ENCODE measurements at regions not wholly inside any gene's neighbourhood (a gene's known extent, or its start where the extent isn't known, plus 50 kb on each side); places are given as distances from the start of the nearest gene placed in this dataset.
"Not testable (repeated sequence)": the region's sequence is repeated elsewhere in the genome, so short reads cannot be mapped to it uniquely, and the experiment has no call there.

DNA sequence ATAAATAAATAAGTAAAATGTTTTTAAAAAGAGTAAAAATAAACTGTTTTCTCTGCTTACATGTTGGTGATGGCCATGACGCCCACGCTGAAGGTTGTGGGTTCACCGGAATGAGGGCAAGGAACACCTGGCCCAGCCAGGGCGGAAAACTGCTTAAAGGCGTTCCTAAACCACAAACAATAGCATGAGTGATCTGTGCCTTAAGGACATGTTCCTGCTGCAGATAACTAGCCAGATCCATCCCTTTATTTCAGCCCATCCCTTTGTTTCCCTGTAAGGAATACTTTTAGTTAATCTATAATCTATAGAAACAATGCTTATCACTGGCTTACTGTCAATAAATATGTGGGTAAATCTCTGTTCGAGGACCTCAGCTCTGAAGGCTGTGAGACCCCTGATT, 63.3 kb upstream of the CEP78 start:
- TF ChIP-seq, protein P1, sequence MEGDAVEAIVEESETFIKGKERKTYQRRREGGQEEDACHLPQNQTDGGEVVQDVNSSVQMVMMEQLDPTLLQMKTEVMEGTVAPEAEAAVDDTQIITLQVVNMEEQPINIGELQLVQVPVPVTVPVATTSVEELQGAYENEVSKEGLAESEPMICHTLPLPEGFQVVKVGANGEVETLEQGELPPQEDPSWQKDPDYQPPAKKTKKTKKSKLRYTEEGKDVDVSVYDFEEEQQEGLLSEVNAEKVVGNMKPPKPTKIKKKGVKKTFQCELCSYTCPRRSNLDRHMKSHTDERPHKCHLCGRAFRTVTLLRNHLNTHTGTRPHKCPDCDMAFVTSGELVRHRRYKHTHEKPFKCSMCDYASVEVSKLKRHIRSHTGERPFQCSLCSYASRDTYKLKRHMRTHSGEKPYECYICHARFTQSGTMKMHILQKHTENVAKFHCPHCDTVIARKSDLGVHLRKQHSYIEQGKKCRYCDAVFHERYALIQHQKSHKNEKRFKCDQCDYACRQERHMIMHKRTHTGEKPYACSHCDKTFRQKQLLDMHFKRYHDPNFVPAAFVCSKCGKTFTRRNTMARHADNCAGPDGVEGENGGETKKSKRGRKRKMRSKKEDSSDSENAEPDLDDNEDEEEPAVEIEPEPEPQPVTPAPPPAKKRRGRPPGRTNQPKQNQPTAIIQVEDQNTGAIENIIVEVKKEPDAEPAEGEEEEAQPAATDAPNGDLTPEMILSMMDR (IDR thresholded peaks at IDR 0.05) = not testable (repeated sequence)
- not testable (repeated sequence) for TF ChIP-seq POLR2AphosphoS5, POLR2A (IDR thresholded peaks at IDR 0.05)
